Right lobe of liver (tissue), 4 donors: ENCODE measurements at regions not wholly inside any gene's neighbourhood (a gene's known extent, or its start where the extent isn't known, plus 50 kb on each side); places are given as distances from the start of the nearest gene placed in this dataset.

Source experiments
- POLR2A ChIP-seq: fragments of 450-650 bp; IDR thresholded peaks from one replicate; pipeline ENCODE4 v1.6.1; 2017; ENCODE audit warnings: antibody characterized with exemption, mild to moderate bottlenecking
- TF ChIP-seq, protein P1 (sequence below), 4 donors: fragments of 200-600 bp in 3 of 4; fragments of 450-650 bp in 1 of 4; IDR thresholded peaks; one replicate each; pipeline versions ENCODE4 v1.5.1 to v1.8.0; 2016 to 2022; ENCODE audit warnings: antibody characterized with exemption in 4 of 4, mild to moderate bottlenecking in 2 of 4
- donor health status: DM: no; HTN: no; CAD: no.
- donor health status: DM: no; HTN: no; CAD: no.
- donor health status: DM: no; HTN: yes; CAD: no.

DNA sequence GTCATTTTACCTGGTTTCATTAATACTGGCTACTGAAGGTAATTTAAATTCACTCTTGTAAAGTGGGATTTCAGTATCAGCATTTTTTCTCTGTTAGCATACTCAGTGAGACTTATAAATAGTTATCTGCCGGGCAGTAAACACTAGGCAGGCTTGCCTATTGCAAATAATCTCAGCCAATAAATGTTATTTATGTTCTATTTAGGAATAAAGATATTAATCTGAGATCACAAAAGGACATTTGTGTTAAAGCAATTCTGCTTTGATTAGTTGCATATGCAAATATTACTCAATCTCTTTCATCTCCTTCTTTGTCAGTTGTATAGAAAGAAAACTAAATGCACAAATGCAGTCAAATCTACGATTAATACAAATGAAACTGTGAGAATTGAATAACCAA, 827.8 kb downstream of the TLE4 start:
- TF ChIP-seq POLR2A: no peak
- TF ChIP-seq, protein P1, sequence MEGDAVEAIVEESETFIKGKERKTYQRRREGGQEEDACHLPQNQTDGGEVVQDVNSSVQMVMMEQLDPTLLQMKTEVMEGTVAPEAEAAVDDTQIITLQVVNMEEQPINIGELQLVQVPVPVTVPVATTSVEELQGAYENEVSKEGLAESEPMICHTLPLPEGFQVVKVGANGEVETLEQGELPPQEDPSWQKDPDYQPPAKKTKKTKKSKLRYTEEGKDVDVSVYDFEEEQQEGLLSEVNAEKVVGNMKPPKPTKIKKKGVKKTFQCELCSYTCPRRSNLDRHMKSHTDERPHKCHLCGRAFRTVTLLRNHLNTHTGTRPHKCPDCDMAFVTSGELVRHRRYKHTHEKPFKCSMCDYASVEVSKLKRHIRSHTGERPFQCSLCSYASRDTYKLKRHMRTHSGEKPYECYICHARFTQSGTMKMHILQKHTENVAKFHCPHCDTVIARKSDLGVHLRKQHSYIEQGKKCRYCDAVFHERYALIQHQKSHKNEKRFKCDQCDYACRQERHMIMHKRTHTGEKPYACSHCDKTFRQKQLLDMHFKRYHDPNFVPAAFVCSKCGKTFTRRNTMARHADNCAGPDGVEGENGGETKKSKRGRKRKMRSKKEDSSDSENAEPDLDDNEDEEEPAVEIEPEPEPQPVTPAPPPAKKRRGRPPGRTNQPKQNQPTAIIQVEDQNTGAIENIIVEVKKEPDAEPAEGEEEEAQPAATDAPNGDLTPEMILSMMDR (IDR thresholded peaks at IDR 0.05): no peak
